Tibial nerve (tissue), 4 donors: ENCODE measurements at regions not wholly inside any gene's neighbourhood (a gene's known extent, or its start where the extent isn't known, plus 50 kb on each side); places are given as distances from the start of the nearest gene placed in this dataset.

Experiments used
- CTCF ChIP-seq, 5 experiments: fragments of 200-600 bp in 3 of 5; fragments of 450-650 bp in 2 of 5; sonication (generic) in 3 of 5; IDR thresholded peaks; one replicate each; pipeline ENCODE4 v1.5.1; 2016 to 2019; ENCODE audit warnings: antibody characterized with exemption in 5 of 5, mild to moderate bottlenecking in 3 of 5, moderate library complexity in 2 of 5
- EP300 ChIP-seq, 2 donors: sonication (generic); formaldehyde crosslinking; IDR thresholded peaks; one replicate each; pipeline ENCODE4 v1.6.1; 2017; ENCODE audit warnings: antibody characterized with exemption in 2 of 2, mild to moderate bottlenecking in 1 of 2
- POLR2A ChIP-seq, 2 donors: fragments of 450-650 bp; IDR thresholded peaks; one replicate each; pipeline ENCODE4 v1.6.1; 2017; ENCODE audit warnings: antibody characterized with exemption in 2 of 2, mild to moderate bottlenecking in 2 of 2, moderate library complexity in 2 of 2

GRCh38 chr3:76565496-76566210 is 474.2 kb upstream of the ROBO2 start:
- TF ChIP-seq CTCF (IDR thresholded peaks at IDR 0.05): no peak
- no peak for TF ChIP-seq EP300 (IDR thresholded peaks at IDR 0.05)
- TF ChIP-seq POLR2A (IDR thresholded peaks at IDR 0.05): no peak
